ENCODE measurements at regions not wholly inside any gene's neighbourhood (a gene's known extent, or its start where the extent isn't known, plus 50 kb on each side); places are given as distances from the start of the nearest gene placed in this dataset.
"Not testable (repeated sequence)": the region's sequence is repeated elsewhere in the genome, so short reads cannot be mapped to it uniquely, and the experiment has no call there.

DNA sequence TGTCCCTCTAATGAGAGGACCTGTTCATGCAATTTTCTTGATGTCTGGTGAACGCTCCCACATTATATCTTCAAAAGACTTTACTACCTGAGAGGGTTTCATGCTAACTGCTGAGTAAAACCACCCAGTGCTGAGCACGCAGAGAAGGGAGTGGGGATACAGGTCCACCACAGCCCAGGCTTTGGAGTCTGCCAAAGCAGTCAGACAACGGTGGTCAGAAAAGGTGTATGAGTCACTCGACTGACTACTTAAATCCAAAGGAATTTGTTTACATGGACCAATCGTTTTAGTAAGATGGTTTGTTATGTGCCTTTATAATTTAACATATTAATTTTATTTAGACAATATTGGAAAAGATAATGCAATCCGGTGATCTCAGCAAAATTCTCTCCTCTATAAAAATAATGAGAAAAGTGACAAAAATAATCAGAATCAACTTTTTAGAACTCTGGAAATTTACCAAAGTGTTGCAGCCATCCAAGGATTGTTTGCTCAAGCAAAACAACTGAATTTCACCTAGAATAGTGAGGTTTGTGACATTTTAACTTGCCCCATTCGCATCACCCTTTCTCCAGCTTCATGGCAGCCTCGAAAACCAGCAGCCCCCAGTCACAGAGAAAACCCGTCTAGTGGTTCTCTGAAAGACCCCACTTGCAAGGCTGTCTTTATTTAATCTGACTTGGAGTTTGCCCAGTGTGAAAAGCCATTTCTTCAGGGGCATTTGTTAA, 52.1 kb upstream of the PLGLB2 start:
- not testable (repeated sequence) for DNase-seq
